OCI-LY3 (cell line): ENCODE measurements at regions not wholly inside any gene's neighbourhood (a gene's known extent, or its start where the extent isn't known, plus 50 kb on each side); places are given as distances from the start of the nearest gene placed in this dataset.

Experiments used
- EZH2phosphoT487 ChIP-seq: fragments of 200-600 bp; shearing (Covaris generic); IDR thresholded peaks from 2 replicates; pipeline ENCODE4 v1.6.1; 2018; ENCODE audit warnings: antibody characterized with exemption, mixed run types, low read depth
- TF ChIP-seq, protein P1 (sequence below): fragments of 200-600, 300-600 bp; sonication (generic); IDR thresholded peaks from 2 replicates; pipeline ENCODE4 v1.5.1; 2014; ENCODE audit warnings: antibody characterized with exemption, low read length, low read depth

DNA sequence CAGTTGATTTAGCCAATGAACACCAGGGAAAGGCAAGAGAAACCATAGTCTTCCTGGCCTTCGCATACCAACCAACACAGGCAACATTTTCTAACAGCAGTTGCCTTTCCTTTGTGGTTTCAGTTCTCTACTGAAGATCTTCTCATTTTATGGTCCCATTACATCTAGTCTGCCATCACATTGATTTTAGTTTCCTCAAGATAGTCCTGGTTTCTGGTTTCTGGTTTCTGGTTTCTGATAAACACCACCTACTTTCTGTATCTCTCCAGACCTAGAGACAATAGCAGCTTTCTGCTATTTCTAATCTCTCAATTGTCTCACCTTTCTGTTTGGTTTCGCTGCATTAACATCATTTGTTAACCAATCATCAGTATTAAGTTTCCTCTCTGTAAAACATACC, 646.3 kb upstream of the SPANXN1 start:
- TF ChIP-seq, protein P1, sequence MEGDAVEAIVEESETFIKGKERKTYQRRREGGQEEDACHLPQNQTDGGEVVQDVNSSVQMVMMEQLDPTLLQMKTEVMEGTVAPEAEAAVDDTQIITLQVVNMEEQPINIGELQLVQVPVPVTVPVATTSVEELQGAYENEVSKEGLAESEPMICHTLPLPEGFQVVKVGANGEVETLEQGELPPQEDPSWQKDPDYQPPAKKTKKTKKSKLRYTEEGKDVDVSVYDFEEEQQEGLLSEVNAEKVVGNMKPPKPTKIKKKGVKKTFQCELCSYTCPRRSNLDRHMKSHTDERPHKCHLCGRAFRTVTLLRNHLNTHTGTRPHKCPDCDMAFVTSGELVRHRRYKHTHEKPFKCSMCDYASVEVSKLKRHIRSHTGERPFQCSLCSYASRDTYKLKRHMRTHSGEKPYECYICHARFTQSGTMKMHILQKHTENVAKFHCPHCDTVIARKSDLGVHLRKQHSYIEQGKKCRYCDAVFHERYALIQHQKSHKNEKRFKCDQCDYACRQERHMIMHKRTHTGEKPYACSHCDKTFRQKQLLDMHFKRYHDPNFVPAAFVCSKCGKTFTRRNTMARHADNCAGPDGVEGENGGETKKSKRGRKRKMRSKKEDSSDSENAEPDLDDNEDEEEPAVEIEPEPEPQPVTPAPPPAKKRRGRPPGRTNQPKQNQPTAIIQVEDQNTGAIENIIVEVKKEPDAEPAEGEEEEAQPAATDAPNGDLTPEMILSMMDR: no peak
- no peak for TF ChIP-seq EZH2phosphoT487
